COLO829 (cell line): ENCODE measurements at regions not wholly inside any gene's neighbourhood (a gene's known extent, or its start where the extent isn't known, plus 50 kb on each side); places are given as distances from the start of the nearest gene placed in this dataset.

Experiments used
- DNase-seq: peaks from one replicate; pipeline ENCODE4 v3.0.0; 2012; ENCODE audit warnings: low spot score

- DNase-seq: no peak
These were observed 650.1 kb upstream of the USP15 start for GRCh38 chr12:61610143-61610542.

DNA sequence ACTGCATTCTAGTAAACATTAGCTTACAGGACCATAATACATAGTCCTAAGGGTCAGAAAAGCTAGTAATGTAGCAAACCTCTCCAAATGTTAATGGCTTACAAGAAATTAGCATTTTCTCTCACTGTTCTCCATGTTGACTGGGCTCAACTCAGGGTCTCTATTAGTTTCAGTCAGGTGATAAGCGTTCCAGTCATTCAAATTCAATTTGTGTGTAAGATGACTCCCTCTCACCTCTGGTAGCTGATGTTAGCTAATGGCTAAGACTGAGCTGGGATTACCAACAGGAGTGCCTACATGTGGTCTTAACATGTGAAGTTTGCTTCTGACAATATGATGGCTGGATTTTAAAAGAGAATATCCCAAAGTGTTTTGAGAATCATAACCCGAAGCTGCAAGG, 630.5 kb upstream of the USP15 start:
- no peak for DNase-seq

- no peak for DNase-seq
These were observed 613.6 kb upstream of the USP15 start for GRCh38 chr12:61646639-61647038.

GRCh38 chr12:61647566-61647965, 612.6 kb upstream of the USP15 start:
- no peak for DNase-seq

DNA sequence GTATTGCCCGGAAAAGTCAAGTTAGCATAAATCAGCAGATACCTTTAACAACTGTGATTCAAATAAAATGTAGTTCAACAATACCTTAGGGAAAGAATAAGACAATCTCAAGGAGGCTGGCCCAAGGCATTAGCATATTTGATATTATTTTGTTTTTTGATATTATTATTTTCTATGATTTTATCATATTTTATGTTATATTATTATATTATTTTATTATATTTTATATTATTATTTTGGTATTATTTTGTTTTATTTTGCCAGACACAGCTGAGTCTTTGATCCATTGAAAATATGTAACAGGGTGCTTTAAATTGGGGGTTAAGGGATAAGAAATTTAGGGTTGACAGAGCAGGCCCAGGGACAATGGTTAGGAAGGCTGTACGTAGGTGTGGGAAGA, 607.9 kb upstream of the USP15 start:
- no peak for DNase-seq

GRCh38 chr12:61654698-61655097, 605.5 kb upstream of the USP15 start:
- peak; percentile 22 for DNase-seq

DNA sequence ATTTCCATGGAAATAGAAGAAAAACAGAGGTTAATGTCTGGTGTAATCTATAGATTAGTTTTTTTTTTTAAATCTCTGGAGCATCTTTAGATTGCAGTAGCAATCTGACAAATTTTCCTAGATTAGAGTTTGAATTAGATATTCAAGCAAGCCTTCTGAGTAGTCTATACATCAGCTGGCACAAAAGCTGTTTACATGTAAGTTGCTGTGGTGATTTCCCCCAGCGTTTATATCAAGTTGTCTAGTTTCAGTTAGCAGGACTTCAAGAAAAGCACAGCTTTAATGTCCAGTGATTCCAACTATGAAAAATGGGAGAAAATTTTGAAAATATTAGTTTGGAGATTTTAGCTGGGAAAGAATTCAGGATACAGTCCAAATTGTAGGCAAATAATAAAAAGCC, 605.0 kb upstream of the USP15 start:
- DNase-seq: no peak

DNA sequence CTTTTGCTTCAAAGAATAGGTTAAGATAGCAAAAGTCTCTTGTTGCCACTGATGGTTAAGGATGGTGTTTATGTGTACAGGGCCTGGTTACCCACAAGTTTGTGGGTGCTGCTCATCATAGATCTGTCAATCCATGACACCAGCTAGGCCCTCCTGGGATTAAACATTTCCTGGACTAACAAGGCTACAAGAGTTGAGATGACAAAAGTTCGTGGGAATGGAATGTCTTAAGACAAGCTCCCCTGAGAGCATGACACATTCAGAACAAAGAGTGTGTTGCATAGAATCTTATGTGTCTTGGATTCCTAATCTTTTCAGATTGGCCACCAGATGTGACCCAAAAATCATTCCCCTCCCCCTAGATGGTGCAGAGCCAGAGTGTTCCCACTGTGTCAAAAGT, 592.5 kb upstream of the USP15 start:
- DNase-seq: no peak

DNA sequence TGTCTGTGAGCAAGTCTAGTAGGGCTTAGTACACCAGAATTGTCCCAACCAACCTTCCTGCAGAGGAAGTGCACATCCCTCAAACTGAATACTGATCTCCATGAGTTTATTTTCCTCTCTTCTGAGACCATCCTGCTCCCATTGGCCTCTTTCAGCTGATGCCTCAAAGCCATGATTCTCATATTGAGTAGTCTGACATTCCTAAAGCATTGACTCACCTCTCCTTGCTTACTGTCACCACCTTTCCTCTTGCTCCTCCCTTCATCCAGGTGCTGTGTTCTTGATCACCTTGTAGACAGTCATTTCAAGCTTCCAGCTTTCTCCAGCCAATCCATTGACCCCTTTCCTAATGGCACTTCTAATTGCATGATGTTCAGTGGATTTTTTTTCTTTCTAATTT, 583.7 kb upstream of the USP15 start:
- DNase-seq: no peak

DNA sequence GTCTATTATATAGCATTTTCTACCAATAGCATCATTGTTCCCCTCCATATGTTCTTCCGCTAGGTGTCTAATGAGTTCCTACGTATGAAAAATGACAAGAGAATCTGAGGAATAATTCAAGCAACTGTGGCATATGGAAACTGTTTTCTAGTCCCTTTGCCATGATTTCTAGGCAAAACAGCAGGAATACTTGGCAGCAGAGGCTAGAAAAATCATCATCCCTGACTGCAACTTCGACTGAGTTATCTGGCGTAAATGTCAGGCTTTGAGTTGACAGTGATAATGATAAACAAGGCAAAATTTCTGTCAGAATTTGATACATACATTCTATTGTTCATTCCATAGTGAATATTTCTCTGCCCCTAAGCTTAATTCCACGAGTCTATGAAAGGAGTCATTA, 572.8 kb upstream of the USP15 start:
- DNase-seq: no peak

DNA sequence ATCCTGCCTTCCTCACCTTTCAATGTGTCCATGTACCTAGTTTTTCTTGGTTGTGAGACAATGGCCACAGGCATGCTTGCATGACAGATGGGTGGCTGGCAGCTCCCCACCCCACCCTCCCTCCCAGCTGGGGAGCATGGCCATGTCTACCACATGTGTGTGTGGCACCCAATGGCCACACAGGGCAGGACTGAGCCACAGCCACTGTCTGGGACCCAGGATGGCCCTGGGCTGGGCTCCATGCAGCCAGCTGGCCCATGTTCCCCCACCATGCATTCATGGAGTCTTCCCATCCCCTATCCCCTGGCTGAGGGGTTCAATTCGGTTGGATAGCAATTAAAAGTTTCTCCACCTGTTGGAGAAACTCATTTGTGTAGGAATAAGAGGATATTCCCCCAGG, 566.0 kb upstream of the USP15 start:
- DNase-seq: no peak

- DNase-seq: no peak
These were observed 558.7 kb upstream of the USP15 start for GRCh38 chr12:61701471-61701870.

DNA sequence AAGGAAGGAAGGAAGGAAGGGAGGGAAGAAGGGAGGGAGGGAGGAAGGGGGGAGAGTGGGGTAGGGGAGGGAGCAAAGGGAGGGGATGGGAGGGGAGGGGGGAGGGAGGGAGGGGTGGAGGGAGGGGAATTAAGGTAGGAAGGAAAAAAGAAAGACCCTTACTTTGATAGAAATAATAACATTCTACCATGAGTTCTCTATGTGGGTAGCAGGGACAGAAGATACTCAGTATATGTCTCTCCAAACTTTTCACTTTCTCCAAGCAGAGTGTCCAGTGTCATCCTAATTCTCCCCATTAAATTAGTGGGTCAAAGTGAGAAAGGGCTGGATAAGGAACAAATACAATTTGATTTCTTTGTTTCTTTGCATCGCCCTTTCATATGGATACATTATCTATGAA, 553.4 kb upstream of the USP15 start:
- no peak for DNase-seq

DNA sequence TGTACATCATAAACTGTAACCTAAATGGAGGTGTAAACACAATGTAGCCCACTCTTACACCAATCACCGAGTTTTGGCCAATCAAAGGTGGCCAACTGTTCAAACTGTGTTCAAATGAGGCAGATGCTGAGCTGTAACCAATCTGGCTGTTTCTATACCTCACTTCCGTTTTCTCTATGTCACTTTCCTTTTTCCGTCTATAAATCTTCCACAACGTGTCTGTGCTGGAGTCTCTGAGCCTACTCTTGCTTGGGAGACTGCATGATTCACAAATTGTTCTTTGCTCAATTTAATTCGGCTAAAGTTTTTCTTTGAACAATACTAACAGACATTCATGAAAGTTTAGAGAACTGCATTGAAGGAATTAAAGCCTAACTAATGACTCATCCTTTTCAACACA, 547.1 kb upstream of the USP15 start:
- peak; percentile 21 for DNase-seq

DNA sequence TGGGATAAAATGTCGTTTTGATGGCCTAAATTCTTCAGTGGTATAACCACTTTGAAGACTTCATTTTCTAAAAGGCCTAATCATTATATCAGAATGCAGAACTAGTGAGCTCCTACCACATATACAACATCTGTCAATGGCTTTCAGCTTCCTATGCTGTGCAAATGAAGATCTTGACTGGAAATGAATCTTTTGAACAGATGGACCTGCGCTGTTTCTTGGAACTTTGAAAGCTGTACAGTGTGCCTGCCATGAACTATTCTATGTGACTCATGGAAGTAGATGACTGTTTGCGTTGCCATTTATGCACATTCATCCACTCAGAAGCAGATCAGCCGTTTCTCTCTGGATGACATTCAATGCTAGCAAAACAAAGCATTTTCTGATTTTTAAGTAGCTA, 542.2 kb upstream of the USP15 start:
- DNase-seq: no peak

DNA sequence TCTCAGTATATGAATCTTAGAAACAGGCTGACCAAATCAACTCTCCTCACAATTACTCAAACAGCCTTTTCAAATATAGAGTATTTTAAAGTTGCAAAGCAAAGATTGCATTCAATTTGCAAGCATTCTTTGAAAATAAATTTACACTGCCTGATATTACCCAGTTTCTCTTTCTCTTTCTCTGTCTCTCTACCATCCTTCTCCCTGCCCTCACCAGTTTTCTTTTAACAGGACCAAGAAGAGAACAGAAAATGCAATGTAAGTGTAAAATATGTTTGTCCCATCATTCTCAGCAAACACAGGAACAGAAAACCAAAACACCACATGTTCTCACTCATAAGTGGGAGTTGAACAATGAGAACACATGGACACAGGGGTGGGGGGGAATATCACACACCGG, 520.3 kb upstream of the USP15 start:
- DNase-seq: no peak

DNA sequence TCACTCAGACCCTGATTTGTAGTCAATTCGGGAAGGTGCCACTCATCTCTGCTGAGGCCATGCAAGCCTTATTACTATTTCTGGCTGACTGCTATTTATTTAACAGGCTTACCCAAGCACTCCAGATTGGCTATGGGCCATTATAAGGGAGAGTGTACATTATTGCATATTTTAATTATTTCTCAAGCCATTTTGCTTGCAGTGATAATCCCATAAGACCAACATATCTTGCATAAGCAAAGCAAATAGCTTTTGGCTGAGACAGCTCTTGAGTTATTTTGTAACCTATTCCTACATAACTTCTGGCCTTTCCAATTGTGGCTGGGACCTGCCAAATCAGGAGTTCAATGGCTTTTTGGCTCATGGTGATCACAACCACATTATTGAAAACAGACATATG, 509.6 kb upstream of the USP15 start:
- DNase-seq: no peak

DNA sequence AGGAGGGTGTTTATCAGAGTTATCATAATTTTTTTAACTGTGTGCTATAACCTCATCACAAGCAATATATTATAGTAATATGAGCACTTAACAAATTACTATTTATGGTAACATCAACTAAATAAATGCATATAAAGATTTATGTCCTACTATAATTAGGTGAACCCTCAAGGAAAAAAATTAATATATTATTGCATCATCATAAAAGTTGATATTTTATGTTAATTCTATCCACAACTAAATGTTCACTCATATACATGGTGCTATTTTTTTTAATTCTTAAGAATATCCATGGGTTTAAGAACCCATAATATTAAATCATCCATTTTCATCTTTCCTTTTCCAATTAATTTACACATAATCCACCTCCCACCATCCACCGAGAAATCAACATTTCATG, 506.0 kb upstream of the USP15 start:
- DNase-seq: no peak

GRCh38 chr12:61757831-61758505, 502.2 kb upstream of the USP15 start:
- peak; percentile 43 for DNase-seq

- DNase-seq: no peak
These were observed 501.5 kb upstream of the USP15 start for GRCh38 chr12:61758661-61759060.

DNA sequence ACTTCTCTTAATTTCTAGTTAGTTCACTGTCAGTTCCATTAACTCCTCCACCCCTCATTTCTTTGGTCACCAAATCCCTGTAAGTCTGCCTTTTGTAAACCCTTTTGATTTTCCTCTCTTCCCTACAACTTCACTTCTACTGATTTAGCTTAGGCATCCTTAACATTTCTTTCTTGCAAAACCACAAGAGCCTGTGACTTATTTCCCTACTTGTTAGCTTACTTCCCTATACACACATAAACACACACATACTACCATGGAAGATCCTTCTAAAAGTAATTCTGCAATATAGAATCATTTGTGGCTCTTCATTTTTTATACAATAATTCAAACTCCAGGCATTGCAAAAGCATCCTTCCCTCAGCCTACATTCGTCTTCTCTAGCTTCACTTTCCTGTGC, 494.3 kb upstream of the USP15 start:
- DNase-seq: no peak

DNA sequence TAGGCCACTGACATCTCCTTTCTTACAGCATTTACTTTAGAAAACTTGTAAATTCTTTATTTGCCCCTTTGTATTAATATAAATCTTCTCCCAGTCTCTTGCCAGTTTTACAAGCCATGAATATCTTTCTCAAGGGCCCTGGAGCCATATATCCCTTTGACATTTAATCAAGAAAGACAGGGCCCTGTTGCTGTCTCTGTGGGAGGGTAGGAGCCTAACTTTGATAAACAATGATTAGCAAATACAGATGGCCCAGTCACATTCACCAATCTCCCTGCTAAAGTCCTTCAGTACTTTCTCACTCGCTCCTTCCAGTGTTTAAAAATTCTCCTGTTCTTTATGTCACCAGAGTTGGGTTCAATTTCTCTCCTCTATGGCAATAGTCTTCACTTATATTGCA, 479.8 kb upstream of the USP15 start:
- DNase-seq: no peak

DNA sequence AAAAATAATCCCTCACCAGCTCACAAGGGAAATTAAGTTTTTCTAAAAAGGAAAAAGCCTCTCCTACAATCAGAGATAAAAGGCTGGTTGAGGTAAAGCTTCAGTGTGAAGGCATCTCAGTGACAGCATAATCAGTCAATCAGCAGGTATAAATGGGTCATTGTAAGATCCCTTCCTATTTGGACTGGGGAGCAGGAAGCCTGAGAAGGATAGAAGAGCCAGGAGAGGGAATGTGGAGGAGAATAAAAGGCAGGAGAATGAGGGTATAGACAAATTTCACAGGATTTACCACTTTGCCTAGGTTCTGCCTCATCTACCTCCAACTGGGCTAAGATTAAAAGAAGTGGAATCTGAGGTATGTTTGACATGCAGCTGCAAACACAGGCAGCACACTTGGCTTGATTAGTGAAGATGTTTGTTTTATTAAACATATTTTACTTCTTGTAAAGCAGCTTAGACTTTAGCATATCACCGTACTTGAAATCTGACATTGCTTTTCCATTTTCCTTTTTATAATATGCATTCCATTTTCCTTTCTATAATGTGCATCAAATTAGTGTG, 479.1 kb upstream of the USP15 start:
- DNase-seq: no peak

DNA sequence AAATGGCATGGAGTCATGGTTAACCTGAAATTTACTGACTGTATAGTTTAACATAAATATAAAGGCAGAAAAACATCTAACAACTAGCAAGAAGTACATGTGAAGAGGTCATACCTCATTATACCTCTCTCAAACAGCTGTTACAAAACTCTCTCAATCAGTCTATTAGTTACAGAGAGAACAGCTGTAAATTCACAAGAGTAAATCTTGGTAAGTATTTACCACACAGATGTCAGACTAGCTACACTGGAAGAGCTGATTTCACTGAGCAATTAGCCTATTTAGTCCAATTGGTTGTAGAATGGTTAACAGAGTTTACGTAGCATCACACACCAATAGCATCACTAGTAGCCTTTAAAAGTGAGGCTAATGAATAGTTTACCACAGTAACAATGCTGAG, 463.4 kb upstream of the USP15 start:
- no peak for DNase-seq

GRCh38 chr12:61797266-61797665, 462.9 kb upstream of the USP15 start:
- DNase-seq: no peak
